Inferior parietal cortex (tissue), 1 donor: ENCODE measurements at regions not wholly inside any gene's neighbourhood (a gene's known extent, or its start where the extent isn't known, plus 50 kb on each side); places are given as distances from the start of the nearest gene placed in this dataset.

Experiments used
- DNase-seq: peaks from one replicate; pipeline ENCODE4 v3.0.0-alpha.2; 2016; ENCODE audit errors: extremely low spot score

DNA sequence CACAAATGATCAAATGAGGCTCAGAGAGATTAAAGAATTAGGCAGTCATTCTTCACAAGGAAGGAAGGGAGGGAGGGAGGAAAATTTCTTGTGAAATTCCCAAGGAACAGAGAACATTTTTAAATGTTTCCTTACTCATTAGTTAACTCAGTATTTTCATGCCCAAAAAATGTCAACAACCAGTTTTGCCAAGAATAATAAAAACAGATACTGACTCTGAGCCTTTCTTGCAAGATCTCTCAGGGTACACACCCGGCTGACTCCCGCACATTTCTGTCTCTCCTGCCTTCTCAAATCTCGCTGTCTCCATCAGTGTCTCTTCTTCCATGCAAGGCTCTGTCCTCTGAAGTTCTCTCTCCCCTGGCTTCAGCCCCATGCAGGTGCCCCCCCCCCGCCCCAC is 265.9 kb downstream of the TJP1 start:
- DNase-seq = no peak

DNA sequence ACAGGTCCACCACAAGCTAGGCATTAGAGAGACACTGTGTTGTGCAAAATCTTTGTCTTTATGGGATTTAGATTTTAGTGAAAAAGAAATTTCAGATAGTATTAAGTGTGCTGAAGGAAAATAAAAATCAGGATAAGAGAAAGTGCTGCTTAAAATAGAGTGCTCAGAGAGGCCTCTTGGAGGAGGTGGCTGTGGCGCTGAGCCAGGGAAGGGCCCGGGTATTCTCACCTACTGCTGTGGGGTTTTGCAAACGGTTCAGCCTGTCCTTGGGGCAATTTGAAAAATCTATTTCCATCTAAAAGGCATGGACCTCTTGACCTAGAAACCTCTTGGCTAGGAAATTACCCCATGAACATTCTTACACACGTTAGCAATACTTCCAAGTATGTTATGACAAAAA is 267.7 kb downstream of the TJP1 start:
- no peak for DNase-seq

DNA sequence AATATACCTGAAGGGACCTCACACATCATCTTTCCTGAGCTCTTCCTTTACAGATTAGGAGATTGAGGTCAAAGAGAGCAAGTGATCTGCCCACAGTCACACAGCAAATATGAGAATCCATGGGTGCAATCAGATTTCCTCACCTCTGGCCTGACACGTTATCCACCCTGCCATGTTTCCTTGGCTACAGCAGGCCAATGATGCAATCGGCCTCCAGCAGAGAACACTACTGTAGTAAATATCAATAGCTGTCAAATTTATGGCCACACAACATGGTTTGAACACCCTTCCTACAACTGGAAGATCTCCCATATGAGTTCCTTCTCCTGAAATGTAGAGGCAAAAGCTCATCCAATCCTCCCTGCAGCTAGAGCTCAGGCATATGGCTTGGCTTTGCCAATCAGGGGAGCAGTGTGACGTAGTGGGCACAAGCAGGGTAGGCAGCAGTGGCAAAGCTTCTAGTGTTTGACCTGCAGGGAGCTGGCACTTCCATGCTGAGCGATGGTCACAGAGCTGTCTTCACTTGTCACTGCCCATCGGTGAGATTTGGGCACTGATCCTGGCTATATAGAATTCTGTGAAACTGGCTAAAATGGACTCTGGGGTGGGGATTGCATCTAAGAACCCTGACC is 271.3 kb downstream of the TJP1 start:
- no peak for DNase-seq

DNA sequence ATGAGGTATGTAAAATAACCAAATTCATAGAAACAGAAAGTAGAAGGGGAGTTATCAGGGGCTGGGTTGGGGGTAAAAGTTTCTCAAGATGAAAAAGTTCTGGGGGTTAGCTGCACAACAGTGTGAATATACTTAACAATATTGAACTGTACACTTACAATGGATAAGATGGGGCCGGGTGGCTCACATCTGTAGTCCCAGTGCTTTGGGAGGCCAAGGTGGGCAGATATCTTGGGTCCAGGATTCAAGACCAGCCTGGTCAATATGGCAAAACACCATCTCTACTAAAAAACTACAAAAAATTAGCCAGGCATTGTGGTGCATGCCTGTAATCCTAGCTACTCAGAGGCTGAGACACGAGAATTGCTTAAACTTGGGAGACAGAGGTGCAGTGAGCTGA is 274.3 kb downstream of the TJP1 start:
- DNase-seq = no peak

DNA sequence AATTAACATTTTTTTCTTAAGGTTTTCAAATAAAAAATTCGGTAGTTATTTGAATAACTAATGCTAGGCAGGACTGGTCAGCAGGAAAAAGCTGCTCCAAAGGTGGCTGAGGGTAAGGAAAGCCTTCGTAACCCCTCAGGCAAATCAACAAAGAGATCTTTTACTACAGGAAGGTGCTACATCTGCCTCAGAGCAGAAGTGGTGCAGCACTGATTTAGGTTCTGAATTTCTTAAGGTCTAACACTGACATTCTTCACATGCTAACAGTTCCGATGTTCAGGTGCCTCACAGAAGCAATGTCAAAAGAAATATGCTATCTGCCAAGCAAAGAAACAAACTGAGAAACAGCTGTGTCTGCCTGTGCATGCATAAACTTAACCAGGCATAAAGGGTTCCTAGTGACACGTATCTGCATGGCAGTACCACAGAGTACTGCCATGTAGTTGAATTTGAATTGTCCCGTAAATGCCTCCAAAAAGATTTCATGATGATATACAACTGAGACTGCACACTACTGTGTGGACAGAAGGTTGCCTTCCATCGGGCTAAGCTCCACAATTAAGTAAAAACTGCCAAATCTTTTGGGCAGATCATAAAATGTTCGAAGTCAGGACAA is 275.0 kb upstream of the NSMCE3 start:
- no peak for DNase-seq

DNA sequence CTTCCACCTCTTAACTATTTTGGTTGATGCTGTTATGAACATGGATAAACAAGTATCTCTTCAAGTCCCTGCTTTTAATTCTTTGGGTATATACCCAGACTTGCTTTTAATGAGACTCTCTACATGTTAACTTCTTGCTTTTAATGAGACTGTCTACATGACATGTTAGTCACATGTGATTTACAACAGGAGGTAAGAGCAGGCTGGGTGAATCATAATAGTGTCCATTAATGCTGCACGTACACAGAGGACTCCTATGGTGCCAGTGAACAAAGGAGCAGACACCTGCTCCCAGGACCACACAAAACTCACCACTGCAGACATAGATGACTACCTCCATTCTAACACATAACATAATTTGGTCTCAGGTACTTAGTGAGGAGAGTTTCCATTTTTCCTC is 273.4 kb upstream of the NSMCE3 start:
- no peak for DNase-seq

DNA sequence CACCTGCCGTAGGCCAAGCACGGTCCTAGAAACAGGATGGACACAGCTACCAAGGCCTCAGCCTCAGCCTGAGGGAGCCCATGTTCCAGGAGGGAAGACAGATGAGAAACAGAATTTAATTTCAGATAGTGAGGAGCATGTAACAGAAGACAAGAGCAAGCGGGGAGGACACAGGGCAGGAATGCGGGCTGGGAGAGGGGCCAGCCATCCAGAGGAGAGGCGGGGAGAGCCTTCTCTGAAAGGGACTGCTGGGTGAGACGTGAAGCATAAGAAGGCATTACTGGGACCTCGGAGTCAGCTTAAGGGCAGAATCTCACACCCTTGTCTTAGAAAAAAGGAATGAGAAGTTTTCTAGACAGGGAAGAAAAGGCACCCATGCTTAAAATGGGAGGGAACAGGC is 271.7 kb upstream of the NSMCE3 start:
- no peak for DNase-seq

DNA sequence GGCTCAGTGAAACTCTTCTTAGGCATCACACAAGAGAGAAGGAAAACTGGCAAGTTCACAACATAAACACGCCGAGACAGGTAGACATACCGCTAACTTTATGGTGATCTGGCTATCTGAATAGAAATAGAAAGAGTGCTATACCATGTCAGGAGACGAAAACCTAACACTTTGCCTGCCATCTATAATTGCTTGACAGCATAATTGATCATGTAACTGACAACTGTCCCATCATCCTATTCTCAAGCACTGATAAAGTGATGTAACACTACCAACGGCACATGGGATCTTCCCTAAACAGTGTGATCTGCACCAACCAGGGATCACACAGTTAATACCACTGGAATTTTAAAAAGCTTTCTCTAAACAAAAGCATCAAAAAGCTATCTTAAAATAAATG is 270.9 kb upstream of the NSMCE3 start:
- no peak for DNase-seq

DNA sequence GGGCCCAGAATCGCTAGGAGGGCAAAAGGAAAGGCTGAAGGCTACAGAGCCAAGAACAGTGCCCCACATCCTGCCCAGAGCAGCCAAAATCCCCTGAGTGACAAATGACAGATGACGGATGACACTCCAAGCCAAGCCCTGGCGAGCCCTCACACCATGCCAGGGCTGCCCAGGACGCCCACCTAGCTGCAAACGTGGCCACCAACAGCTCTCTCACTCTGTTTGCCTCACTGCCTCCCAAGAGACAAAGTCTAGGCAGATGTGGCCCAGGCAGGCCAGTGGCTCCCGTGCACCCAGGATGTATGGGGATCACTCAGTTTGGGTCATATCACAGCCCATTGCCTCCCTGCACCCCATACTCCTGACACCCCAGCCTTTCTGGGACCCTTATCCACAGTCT is 270.1 kb upstream of the NSMCE3 start:
- no peak for DNase-seq

DNA sequence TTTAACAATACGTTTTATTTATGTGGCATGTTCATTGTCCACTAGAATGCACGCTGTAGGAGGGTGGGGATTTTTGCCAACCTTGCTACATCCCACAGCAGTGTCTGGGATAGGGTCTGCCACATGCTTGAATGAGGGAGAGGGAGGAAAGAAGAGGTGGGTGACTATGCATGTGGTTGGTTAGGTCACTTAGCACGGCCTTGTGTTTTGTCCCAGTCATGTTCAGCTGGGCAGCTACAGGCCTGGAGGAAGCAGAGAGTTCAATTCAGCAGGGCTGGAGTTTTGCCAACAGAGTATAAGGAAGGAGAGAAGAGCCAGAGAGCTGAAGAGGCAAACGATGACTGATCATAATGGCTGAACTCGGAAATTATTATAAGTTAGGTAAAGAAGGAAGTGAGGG is 268.4 kb upstream of the NSMCE3 start:
- no peak for DNase-seq

DNA sequence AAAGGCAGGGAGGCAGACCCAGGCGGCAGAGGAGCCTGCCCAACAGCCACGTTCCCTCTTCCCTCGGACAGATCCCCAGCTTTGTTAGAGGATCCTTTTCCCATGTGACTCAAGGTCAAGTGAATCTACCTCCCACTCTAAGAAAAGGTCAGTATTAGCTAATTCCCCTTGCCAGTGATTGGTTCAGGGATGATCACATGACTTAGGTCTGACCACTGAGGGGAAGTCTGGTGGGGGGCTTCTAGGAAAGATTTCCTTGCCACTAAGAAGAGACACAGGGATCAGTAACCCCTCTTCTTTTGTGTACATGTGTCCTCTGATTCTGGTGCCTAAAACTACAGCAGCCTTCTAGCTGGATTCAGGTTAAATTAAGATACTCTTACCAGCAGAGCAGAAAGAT is 266.3 kb upstream of the NSMCE3 start:
- no peak for DNase-seq

DNA sequence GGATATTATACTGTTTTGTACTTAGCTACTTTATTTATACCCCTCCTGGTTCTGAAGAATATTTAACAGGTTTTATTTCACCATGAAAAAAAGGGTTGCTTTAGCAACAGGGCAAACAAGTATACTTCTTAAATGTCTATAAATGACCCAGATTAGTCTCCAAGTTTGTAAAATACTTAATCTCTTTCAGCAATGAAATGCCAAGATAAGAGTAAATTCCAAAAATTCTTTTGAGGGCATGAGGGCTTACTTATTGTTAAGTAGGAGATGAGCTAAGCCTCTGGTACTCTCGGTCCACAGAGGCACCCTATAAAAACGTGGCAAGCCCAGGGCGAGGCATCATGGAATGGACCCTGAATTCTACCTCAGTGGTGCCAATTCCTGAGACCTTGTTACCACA is 264.8 kb upstream of the NSMCE3 start:
- no peak for DNase-seq

DNA sequence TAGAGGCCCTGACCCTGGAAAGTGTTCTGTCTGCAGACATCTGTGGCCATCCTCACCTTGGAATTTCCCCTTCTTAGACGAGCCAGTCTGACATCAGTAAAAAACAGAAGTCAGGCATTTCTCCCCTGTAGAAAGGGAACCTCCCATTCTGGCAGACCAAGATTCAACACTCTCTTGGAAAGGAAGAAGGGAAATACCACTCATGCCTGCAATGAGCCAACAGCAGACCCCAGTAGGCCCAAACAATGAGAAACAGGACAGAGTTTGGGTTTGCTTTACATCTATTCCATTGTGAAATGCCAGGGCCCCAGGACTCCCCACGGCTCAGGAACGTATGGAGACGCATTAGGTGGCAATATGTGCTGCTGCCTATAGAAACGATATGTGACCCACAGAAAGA is 264.0 kb upstream of the NSMCE3 start:
- DNase-seq = no peak

DNA sequence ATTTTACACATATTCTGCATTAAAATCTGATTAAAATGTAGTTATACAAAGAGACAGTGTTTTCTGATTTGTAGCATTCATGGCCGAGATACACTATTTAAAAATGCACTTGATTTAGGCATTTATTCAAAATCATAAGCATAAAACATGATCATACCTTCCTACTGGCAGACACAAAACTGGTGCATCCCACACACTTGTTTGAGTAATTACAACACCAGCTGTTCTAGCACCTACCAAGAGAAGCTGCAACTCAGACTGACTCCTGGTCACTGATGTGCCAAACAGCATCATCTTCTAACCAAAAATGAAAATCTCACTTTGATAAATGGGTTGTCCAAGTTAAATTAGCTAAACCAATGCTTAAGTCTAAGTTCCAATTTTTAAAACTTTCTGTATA is 262.7 kb upstream of the NSMCE3 start:
- no peak for DNase-seq

DNA sequence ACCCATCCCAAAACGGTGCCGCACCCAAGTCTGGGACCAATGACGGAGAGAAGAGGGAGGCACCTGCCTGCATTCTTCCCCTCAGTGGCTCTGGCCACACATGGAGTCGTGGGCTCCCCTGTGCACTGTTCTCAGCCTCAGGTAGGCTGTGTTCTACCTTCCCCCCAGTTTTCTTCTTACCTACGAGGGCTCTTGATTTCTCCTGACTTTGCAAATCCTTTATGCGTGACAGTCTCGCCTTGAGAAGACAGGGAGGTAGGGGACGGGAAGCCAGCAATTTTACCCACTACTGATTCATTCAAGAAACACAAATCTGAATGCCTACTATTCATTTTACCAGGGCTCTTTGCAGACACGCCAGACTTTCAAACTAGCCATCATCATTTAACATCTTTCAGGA is 261.3 kb upstream of the NSMCE3 start:
- DNase-seq = no peak

DNA sequence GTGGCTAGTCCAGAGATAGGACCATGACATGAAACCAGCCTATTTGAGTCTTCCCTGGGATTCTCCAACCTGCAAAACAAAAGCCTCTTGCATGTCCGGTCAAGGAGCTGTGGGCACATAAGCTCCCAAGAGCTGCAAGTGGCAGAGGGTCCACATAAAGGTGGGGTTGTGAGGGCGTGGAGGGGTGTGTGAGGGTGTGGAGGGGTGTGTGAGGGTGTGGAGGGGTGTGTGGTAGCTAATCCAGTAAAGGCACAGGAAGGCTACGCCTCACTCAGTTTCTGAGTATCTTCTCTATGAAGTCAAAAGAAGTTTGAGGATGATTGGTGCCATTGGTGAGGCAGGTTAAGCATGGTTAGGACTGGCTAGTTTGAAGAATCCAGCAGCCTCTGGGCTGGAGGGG is 259.4 kb upstream of the NSMCE3 start:
- DNase-seq = no peak

DNA sequence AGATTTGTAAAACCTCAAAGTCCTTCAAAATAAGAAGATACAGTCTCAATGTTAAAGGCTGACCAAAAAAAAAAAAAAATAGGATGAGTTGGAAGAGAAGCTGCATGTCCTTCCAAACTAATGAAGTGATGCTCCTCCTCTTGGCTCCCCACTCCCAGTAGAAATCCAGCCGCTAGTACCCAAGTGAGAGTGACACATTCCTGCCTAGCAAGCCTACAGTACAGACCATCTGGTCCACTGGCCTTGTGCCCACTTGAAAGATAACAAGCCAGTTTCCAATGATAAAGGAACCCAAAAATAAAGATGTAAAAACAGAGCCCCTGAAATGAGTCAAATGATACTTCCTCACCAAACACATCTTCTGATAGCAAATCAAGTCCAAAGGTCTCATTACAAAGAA is 258.7 kb upstream of the NSMCE3 start:
- peak; percentile 35 for DNase-seq

DNA sequence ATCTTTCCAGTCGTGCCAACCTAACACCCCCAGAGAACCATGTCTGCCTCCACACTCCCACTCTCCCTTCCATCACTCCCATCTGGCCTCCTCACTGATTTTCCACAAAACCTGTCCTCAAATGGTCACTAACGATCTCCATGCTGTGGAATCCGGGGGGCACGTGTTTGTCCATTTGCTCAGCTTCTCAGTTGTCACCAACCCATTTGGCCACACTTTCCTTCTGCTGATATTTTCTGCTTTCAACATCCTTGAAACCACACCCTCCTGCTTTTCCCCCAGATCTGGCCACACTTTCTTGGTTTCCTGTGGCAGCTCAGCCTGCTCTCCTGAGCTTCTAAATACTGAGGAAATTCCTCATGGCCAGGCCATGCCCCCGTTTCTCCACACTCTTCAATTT is 257.2 kb upstream of the NSMCE3 start:
- DNase-seq = no peak

DNA sequence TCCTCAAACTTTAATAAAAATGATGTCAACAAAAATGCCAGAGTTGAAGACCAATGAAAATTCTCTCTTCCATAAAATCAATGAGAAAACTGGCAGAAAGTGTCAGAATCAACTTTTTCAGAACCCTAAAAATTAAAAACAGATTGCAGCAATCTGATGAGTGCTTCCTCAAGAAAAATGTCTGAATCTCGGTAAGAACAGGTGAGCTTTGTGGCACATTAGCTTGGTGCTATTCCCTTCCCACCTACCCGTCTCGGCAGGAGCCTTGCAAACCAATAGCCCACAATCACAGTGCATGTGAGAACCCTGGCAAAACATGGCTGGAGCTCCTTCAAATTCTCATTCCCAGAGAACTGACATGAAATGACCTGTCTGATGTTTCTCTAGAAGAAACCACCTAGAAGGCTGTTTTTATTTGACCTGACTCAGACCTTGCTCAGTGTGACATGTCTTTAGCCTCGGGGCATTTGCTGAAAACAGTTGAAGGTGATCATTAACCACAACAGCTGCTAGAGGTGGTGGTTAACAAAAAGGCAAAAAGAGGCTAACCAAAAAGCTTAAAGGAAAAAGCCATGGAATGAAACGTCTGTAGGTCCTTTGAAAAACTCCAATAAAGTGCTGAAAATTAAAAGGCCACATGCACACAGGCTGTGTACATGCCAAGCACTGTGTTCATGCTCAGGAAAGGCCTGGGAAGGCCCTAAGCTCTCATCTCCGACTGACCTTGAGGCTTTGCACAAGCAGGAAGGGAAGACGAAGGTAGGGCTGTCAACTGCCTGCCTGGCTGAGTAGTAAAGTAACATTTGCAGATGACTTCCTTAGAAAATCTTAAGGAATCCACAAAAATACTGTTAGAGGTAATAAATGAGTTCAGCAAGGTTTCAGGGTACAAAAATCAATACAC is 253.0 kb upstream of the NSMCE3 start:
- DNase-seq = no peak

DNA sequence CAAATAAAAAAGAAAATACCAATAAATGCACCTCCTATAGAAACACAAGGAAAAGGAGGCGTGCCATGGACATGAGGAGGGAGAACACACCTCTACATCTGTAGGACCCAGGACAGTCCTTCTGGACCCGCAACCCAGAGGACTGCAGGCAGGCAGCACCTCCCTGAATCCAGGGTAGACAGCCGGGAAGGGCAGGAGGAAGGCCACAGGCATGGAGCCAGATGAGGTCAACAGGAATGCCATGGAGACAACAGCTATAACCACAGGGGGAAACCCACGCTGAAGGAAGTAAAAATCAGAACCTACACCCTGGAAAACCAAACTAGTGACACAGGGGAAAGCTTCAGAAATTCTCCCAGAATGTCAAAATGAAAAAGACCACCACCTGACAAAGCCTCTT is 248.8 kb upstream of the NSMCE3 start:
- DNase-seq = no peak

DNA sequence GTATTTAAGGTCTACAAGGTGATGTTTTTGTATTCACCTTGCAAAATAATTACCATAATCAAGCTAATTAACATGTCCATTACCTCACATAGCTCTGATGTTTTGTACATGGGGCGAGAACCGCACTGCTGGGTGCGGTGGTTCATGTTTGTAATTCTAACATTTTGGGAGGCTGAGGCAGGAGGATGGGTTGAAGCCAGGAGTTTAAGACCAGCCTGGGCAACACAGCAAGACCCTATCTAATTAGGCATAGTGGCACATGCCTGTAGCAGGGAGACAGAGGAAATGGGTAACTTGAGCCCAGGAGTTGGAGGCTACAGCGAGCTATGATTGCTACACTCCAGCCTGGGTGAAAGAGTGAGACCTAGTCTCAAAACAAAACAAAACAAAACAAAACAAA is 248.2 kb upstream of the NSMCE3 start:
- DNase-seq = no peak

DNA sequence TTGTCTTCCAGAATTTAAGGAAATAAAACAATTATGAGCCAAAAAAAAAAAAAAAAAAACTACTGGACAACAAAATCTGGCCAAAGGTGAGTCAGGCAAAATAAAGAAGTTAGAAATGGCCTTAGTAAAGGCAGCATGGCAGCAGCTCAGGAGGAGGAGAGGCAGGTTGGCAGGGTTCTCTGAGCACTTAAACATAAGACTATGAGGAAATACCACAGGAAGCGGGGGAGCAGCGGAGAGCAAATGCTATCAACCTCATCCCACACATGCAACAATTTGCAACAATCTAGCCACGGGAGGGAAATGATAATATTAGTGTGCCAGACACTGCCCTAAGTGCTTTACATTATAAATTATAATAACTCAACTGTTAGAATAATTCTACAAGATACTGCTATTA is 247.3 kb upstream of the NSMCE3 start:
- no peak for DNase-seq

DNA sequence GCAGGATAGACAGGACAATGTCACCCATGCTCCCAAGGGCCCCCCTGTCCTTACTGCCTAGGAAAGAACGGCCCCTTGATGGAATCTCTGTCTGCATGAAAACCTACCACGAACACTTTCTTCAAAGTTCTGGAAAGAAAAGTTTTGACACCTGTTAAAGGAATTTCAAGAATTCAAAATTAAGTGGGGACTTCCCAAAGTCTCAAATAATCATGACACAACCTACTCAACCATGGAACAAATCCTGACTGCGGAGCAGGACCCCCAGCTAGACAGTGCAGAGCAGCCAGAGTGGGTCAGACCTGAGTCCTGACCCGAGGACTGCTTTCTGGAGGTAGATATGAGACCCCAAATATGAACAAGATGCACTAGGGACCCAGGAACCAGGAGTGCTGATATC is 245.3 kb upstream of the NSMCE3 start:
- no peak for DNase-seq
